ENCODE measurements at regions not wholly inside any gene's neighbourhood (a gene's known extent, or its start where the extent isn't known, plus 50 kb on each side); places are given as distances from the start of the nearest gene placed in this dataset.

DNA sequence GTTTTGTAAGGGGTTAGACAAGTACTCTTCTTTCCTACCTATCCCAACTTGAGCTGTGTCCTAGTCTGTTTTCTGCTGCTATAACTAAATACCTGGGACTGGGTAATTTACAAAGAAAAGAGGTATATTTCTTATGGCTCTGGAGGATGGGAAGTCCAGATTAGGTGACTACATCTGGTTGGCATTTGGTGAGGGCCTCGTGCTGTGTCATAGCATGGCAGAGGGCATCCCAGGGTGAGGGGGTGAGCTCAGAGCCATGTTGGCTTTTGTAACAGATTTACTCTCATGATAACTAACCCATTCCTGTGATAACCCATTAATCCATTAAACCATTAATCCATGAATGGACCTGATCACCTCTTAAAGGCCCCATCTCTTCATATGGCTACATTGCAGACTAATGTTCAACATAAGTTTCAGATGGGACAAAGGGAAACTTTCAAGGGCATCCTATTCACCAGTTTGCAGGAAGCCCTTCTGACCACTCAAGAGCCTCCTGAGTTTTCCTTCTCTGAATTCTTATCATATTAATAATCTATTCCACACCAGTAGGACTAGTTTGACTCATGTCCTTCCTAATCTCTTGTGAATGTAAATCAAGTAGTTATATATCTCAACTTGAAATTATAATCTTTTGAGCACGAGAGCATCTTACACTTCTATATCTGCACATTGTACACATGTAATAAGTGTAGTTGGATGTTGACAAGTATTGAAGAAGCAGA is 185.7 kb upstream of the ZPLD1 start:
- no peak for FAIRE-seq

DNA sequence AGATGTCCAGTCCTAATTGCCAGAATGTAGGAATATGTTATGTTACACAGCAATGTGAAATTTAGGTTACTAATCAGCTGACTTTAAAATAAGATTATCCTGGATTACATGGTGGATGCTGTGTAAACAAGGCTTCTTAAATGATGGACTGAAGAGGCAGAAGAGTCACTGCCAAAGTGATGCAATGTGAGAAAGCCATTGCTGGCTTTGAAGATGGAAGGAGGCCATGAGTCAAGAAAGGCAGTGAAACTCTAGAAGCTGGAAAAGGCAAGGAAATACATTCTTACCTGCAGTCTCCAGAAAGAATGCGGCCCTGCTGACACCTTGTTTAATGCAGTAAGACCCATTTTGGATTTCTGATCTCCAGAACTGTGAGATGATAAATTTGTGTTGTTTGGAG is 179.1 kb upstream of the ZPLD1 start:
- FAIRE-seq: no peak

DNA sequence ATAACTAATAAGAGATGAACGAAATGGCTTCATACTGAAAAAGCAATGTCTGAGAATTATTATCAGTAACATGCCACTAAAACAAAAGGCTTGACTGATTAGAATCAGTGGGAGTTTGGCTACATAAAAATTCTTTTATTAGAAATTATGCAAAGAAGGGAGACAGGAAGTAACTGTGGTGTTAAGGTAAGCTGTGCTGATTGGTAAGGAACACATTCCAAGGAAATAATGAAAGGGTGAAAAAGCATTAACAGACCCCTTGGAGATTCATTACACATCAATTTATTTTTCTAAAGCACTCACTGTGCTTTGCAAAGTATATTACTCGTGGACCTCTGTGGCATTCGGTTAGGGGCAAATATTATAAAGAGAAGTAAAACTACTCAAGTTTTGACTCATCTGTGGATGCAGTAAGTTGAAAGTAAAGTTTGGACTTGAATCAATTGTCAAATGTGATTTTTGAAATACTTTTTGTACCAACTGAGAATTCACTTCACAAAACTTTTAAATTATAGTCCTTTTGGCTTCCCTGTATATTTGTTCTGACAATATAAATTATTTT is 176.1 kb upstream of the ZPLD1 start:
- no peak for FAIRE-seq

DNA sequence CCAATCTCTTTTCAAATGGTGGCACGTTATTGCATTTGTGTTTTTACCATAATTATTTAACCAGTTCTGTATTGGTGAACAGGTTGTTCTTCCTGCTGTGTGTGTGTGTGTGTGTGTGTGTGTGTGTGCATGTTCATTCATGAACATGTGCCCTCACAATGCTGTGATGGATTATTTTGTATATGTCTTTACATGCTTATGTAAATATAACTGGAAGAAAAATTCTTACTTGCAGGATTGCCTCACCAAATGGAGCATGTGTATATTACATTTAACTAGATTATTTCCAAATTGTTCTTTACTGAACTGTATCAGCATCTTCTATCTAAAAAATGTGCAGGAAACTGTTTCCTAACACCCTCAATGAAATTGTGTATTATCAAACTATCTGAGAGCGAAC is 175.2 kb upstream of the ZPLD1 start:
- no peak for FAIRE-seq

DNA sequence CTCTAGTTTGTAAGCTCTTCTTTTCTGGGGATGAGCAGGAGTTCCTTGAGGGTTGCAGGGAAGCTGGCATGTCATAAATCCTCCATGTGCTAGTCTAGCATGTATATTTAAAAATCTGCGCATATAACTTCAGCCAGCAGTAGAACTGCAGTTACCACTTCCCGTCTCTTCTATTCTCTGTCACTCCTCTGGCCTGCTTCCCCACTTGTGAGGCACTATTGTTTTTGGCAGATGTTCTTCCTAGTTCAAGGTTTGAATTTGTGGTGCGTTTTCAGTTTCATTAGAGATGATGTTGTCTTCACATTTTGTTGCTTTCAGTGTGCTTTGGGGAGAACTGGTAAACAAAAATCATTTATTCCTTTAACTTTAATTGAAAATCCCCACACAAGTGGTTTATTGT is 169.1 kb upstream of the ZPLD1 start:
- FAIRE-seq: no peak

DNA sequence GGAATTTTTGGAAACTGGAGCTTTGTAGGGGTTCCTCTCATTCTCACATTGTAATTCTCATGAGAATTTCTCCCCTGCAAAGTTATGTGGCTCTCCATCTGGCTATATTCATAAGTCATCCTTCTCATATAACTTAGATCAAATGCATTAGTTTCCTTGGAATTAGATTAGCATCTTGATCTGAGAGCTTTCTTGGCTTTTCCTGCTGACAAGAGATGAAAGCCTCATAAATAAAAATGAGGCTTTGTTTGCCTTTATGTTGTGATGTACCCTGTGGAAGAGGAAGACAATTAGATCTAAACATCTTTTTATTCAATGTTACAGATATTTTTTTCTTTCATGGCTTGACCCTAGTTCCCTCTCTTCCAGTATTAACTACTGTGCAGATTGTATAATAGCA is 165.4 kb upstream of the ZPLD1 start:
- no peak for FAIRE-seq

DNA sequence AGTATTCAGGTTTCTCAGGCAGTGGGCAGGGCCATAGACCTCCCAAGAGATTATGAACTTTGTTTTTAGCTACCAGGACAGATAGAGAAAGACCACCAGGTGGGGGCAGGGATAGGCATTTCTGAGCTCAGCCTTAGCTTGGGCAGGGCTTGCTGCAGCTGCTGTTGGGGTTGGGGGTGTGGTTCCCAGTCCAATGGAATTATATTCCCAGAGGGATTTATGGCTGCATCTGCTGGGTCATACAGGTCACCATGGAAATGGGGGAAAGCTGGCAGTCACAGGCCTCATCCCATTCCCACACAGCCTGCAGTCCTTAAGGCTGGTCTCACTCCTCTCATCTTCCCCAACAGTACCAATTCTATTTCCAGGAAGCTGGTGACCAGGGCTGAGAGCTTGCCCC is 144.6 kb upstream of the ZPLD1 start:
- FAIRE-seq: no peak

DNA sequence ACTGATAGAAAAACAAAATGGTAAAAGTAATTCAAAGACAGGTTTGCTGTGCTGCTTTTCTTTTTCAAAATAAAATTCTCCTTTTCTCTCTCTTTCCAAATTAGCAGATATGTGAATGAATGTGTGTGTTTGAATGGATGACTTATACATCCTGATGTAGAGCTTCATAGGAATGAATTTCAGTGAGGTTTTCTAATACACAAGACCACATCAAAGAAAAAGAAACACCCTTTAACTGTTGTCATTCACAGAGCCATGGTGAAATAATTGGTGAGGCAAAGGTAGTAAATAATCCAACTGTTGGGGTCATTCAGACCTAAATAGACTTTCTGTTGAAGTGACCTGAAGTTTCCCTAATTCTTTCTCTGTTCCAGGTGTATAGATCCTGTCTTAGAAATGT is 139.1 kb upstream of the ZPLD1 start:
- FAIRE-seq: no peak

DNA sequence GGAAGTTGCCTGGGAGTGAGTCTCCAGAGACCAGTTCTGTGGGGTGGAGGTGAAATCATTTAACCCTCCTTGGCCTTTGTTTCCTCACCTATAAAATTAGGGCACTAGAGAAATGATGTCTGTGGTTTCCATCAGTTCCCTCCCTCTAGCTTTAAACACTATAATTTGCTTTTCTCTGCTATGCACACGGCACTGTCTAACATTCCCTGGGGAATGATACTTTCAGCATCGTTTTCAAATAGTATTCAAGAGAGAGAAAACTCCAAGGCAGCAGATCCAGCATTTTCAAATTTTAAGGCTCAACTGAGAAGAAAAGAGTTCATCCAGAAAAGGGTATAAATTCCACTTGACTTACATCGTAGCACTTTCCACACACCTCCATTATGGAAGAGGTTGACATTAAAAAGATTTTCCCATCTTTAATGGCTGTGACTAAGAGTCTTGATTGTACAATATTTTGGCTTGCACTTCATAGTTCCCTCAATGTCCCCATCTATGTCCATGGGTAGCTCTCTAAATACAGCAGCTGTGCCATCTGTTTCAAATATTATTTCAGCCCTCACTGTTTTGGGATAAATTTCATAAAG is 137.7 kb upstream of the ZPLD1 start:
- FAIRE-seq: no peak

DNA sequence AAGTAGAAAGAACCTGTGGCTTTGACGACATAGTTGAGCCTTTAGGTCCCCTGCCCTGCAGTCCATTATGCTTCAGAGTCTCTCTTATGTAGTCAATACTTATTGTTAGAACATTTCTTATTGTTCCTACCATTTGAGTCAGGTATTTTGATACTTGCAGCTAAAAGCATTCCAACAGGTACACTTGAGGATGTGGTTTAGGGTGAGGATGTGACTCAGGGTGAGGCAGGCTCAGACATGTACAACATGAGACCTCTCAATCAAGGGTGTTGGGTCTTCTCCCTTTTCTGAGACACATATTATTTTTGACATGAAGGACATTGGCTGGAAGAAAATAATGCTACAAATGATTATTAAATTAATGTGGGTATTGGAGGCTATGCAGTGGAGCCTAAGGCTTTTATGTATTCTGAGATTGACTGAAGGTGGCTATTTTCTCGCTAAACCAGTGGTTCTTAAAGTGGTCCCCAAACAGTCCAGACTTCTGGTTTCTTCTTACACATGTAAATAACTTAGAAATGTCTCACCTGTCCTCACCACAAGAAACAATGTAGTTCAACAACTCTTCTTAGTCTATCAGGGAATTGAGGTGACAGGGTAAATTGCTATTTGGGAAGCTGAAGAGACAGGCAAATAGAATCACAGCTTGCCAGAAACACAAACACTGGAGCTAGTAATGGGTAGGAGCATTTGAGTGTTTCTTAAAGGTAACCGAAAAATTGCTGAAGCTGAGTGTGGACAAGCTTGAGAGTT is 135.5 kb upstream of the ZPLD1 start:
- no peak for FAIRE-seq

DNA sequence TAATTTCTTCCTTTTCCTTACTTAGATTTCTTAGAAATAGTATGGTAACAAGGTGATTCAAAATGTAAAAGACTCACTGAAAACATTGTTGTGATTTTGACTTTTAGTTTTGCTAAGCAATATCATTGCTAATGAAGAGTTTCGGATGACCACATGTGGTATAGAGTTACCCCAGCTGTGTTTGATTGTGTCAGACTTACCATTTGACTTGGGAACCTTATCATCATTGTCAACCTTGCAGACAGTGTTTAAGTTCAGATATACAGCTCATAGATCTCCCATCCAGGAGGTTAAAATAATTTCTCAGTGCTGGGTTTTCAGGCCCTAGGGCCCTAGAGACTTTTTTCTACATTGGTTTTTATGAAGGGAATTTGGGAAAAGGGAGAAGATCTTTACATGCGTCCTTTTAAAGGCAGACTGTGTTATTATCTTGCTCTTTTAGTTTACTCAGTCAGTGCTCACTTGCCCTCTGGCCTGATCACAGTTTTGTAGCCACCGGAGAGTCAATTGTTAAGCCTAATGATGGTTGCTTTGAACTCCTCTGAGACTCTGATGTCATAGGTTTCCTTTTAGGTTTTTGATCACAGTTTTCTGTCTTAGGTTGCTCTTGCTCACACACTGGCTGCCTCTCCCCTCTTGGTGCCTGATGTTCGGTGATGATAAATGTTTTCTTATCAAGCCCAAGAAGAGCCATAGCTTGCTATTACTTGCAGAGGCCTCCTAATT is 133.5 kb upstream of the ZPLD1 start:
- no peak for FAIRE-seq

DNA sequence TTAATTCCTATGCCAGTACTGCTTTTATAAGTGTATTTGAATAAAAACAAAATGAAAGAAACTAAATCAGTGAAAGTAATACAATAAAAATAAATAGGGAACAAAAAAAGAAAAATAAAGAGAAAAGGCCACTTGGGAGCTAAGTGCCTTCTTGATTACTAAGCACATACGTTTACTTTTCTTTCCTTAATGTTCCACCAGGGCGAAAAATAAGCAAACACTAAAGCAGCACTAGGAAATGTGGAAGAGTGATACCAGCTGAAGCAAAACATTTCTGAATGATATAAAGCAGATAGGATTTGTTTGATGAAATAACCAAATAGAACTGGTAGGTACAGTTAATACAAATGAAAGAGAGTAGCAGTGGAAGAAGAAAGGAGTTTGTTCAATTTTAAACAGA is 132.8 kb upstream of the ZPLD1 start:
- no peak for FAIRE-seq

DNA sequence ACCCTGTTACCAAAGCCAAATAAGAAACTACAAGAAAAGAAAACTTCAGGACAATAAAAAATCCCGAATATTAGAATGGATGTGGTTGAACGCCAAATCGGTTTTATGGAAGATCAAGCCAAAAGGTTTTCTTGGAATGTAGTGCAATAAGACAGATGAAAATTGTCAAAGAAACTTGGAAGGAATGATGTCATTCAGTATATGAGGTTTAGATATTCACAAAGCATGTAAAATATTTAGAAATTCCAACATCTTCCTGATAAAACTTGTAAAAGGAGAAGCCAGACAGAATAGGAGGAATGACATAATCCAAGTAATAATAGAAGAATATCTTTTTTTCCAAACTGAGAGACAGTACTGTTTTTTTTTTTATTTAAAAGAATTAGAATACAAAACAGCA is 130.3 kb upstream of the ZPLD1 start:
- no peak for FAIRE-seq

DNA sequence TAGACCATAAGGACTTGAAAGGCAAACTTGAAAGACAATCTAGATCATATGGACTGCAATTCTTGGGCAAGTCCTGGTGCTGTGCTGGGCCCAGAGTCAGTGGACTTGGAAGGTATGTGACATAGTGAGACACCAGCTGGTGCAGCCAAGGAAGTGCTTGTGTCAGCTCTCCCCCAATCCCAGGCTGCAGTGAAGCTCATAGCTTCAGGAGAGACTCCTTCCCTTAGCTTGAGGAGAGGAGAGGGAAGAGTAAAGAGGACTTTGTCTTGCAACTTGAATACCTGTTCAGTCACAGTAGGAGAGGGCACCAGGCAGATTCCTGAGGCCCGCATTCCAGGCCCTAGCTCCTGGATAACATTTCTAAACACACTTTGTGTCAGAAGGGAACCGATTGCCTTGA is 127.4 kb upstream of the ZPLD1 start:
- no peak for FAIRE-seq

DNA sequence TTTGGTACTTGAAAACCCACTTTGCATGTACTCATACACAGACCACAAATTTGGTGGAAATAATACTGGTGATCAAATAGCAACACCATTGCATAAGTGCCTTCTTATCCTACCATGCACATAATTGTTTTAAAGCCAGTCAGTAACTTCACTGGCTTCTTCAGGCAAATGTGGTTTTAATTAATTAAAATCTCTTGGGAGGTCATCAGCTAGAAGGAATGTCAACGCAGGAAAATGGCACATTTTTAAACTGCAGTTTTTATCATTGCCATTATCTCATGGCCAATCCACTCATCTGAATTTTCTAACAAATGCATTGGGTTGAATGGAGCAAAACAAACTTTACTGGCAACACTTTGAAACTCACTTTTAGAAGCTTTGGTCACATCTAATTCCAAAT is 105.7 kb upstream of the ZPLD1 start:
- FAIRE-seq: no peak

DNA sequence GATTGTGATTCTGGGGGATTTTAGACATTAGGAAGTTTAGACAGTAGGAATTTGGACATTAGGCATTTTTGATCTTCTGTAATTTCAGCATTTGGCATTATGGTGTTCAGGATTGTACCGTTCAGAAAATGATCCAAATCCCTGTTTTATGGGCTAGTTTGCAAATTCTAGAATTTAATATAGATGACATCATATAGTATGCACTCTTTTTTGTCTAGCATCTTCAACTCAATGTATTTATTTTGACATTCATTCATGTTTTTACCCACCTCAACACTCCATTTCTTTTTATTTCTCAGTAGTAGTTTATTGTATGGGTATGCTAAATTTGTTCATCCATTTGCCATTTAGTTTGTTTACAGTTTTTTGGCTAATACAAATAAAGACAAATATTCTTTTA is 105.3 kb upstream of the ZPLD1 start:
- no peak for FAIRE-seq

DNA sequence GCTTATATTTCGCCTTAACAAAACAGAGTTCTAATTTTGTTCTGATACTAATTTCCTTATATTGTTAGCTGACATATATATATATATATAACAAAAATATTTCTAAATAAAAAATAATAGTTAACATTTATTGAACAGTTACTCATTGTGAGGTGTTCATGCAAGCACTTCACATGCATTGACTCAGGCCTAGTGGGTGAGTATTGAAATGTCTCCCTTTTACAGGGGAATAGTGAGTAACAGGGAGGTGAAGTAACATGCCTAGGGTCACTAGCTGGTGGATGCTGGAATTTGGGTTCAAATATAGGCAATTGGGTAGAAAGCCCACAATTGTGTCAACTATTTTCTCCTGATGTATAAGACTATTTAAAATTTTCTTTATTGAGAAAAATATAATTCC is 102.6 kb upstream of the ZPLD1 start:
- FAIRE-seq: no peak

DNA sequence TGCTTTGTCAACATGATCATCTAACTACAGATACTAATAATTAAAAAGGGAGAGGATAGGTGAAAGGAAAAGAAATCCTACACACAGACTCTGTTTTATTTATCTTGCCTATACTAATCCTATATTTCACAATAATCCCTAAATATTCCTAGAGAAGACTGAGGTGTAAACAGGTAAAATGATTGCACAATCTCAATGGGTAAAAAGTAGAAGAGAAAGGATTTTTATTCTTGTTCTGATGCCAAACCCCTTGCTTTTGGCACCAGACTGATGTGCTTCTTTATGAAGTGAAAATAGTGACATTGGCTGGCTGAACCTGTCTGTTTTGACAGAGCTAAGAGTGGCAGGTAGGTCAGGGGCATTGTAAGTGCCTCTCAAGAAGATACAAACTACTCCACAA is 101.9 kb upstream of the ZPLD1 start:
- no peak for FAIRE-seq

DNA sequence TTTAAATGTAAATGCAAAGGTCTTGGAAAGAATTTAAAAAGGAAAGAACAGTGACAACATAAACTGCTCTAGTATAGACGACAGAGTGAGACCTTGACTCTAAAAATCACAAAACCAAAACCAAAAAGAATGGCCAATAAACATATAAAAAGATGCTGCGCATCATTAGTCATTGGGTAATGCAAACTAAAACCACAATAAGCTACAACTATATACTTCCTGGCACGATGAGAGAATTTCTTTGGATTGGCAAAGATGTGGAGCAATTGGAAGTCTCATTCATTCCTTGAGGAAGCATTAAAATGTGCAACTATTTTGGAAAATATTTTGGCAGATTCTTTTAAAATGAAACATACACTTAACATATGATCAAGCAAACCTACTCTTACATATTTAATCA is 98.7 kb upstream of the ZPLD1 start:
- FAIRE-seq: no peak

DNA sequence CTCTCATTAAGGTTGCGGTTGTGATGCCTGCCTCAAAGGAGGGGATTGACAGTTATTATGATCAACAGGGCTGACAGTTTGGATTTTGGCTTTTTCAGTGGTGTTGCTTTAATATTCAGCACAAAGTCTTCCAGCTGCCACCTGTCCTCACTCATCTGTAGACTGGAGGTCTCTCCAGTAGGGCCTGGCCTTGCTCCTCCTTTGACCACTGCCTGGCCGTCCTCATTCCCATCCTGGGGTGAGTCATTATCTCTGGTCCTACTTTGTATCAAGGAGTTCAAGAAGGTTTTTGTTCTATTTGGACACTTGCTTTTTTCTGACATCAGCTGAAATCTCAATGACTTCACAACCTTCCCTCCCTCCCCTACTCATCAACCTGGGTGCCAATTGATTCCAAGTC is 95.1 kb upstream of the ZPLD1 start:
- FAIRE-seq: no peak

DNA sequence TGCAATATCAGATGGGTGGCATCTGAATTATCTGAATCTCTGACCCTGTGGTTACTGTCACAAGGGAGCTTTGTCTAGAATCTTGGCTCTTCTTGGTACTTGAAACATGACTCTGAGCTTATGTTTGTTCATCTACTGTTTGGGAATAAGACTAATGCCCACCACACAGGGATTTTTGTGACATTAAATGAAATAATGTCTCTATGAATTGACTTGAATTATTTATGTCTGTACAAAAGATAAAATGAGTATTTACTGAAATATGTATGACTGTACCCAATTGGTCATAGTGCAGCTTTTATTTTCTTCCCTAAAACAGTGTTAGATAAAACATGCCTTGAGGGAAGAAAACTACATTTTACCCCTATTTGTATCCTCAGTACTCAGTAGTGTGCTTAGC is 87.9 kb upstream of the ZPLD1 start:
- FAIRE-seq: no peak

DNA sequence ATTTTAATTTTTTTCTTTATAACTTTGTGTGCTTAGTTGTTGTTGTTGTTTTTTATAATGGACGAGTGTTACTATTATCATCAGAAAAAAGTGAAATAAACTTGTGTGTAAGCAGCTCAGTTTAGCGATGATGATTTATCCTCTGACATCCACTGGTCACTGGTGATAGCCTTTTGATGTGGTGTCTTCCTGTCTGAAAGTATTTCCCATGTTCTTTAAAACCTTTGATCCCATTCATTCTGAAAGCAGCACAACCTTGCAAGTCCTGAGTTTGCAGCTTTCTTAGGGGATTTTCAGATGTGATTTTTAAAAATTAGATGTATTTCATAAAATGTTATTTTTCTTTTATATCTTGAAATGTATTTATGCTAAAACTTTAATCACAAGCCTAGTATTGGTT is 85.9 kb upstream of the ZPLD1 start:
- FAIRE-seq: no peak

DNA sequence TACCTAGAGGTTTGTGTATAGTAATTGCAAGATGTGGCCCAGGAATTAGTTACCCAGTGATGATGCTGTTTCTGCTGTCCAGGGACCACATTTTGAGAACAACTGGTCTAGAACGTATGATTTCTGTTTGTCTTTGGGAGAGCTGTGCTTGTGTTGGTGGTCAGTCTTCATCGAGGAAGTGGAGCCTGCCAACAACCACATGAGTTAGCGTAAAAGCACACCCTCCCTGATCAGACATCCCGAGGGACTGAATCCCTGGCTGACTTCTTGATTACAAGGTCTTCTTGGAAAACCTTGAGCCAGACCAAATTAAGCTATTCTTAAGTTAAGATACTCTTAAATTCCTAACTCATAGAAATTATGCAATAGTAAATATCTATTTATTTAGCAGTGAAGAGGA is 81.7 kb upstream of the ZPLD1 start:
- no peak for FAIRE-seq

All from endometrium (tissue), 2 donors.